HG03469 (cell line): ENCODE measurements at regions not wholly inside any gene's neighbourhood (a gene's known extent, or its start where the extent isn't known, plus 50 kb on each side); places are given as distances from the start of the nearest gene placed in this dataset.
A peak's percentile ranks its signal among the peaks of the same experiment; 100 is the strongest.
"Not testable (repeated sequence)": the region's sequence is repeated elsewhere in the genome, so short reads cannot be mapped to it uniquely, and the experiment has no call there.

Source experiments
- ATAC-seq: cut with Tn5 transposase; IDR thresholded peaks from one replicate; pipeline ENCODE4 v1.9.1; 2021; ENCODE audit warnings: mild to moderate bottlenecking, moderate library complexity, moderate number of reproducible peaks; ENCODE audit not compliant: unreplicated experiment

GRCh38 chr2:20499387-20499786 is 52.5 kb downstream of the RHOB start:
- ATAC-seq = no peak

- no peak for ATAC-seq
Measured at GRCh38 chr2:20501974-20502373, 55.1 kb downstream of the RHOB start.

GRCh38 chr2:20502496-20502895 is 55.6 kb downstream of the RHOB start:
- not testable (repeated sequence) for ATAC-seq

- no peak for ATAC-seq
Measured at GRCh38 chr2:20504174-20504573, 57.3 kb downstream of the RHOB start.

GRCh38 chr2:20506201-20506685 is 59.4 kb downstream of the RHOB start:
- ATAC-seq = no peak

- peak; percentile 95 for ATAC-seq
Measured at GRCh38 chr2:20507166-20507692, 60.4 kb downstream of the RHOB start.

GRCh38 chr2:20507711-20508110 is 60.8 kb downstream of the RHOB start:
- ATAC-seq = no peak

GRCh38 chr2:20509301-20509769 is 62.5 kb downstream of the RHOB start:
- no peak for ATAC-seq

- ATAC-seq = no peak
Measured at GRCh38 chr2:20509770-20510490, 63.1 kb downstream of the RHOB start.

- ATAC-seq = no peak
Measured at GRCh38 chr2:20511130-20511529, 64.3 kb downstream of the RHOB start.

- ATAC-seq = no peak
Measured at GRCh38 chr2:20512061-20512605, 65.3 kb downstream of the RHOB start.

GRCh38 chr2:20513946-20514345 is 67.1 kb downstream of the RHOB start:
- no peak for ATAC-seq

- ATAC-seq = no peak
Measured at GRCh38 chr2:20514596-20515269, 67.9 kb downstream of the RHOB start.

- no peak for ATAC-seq
Measured at GRCh38 chr2:20515290-20516220, 68.7 kb downstream of the RHOB start.

GRCh38 chr2:20516291-20516645 is 69.4 kb downstream of the RHOB start:
- no peak for ATAC-seq

- peak; percentile 92 for ATAC-seq
Measured at GRCh38 chr2:20516646-20517341, 69.9 kb downstream of the RHOB start.

- ATAC-seq = no peak
Measured at GRCh38 chr2:20519309-20519708, 72.4 kb downstream of the RHOB start.

GRCh38 chr2:20520128-20520527 is 73.3 kb downstream of the RHOB start:
- ATAC-seq = no peak

- no peak for ATAC-seq
Measured at GRCh38 chr2:20521193-20521592, 74.3 kb downstream of the RHOB start.

- ATAC-seq = no peak
Measured at GRCh38 chr2:20521682-20522189, 74.9 kb downstream of the RHOB start.
